ENCODE measurements at regions not wholly inside any gene's neighbourhood (a gene's known extent, or its start where the extent isn't known, plus 50 kb on each side); places are given as distances from the start of the nearest gene placed in this dataset.

DNA sequence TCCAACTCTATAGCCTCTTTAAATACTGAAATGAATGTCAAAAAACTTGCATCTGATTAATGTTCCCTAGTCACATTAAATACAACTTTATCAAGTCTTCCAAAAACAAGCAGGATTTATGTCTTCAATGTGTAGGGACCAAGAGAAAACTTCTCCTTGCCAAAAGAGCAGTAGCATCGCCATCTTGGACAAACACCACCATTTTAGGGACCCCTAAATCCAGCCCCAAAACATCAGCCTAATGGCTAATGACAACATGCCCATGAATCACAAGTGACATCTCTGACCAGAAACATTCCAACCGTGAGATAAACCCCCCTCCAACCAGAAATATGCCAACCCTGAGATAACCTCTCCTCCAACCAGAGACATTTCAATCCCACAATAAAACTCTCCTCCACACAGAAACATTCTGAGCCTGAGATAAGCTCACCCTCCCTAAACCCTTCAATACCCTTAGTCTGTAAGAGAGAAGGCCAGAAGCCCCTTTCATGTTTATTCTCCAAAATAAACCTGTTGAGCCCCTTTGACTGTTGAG is 697.4 kb downstream of the TRAM1L1 start:
- TF ChIP-seq, protein P1, sequence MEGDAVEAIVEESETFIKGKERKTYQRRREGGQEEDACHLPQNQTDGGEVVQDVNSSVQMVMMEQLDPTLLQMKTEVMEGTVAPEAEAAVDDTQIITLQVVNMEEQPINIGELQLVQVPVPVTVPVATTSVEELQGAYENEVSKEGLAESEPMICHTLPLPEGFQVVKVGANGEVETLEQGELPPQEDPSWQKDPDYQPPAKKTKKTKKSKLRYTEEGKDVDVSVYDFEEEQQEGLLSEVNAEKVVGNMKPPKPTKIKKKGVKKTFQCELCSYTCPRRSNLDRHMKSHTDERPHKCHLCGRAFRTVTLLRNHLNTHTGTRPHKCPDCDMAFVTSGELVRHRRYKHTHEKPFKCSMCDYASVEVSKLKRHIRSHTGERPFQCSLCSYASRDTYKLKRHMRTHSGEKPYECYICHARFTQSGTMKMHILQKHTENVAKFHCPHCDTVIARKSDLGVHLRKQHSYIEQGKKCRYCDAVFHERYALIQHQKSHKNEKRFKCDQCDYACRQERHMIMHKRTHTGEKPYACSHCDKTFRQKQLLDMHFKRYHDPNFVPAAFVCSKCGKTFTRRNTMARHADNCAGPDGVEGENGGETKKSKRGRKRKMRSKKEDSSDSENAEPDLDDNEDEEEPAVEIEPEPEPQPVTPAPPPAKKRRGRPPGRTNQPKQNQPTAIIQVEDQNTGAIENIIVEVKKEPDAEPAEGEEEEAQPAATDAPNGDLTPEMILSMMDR (conservative IDR thresholded peaks at IDR 0.05; ENCODE audit: low read length) = no peak
- TF ChIP-seq EZH2phosphoT487 (IDR thresholded peaks at IDR 0.05; ENCODE audit: borderline replicate concordance) = no peak
